ENCODE measurements at regions not wholly inside any gene's neighbourhood (a gene's known extent, or its start where the extent isn't known, plus 50 kb on each side); places are given as distances from the start of the nearest gene placed in this dataset.
"Not testable (repeated sequence)": the region's sequence is repeated elsewhere in the genome, so short reads cannot be mapped to it uniquely, and the experiment has no call there.

DNA sequence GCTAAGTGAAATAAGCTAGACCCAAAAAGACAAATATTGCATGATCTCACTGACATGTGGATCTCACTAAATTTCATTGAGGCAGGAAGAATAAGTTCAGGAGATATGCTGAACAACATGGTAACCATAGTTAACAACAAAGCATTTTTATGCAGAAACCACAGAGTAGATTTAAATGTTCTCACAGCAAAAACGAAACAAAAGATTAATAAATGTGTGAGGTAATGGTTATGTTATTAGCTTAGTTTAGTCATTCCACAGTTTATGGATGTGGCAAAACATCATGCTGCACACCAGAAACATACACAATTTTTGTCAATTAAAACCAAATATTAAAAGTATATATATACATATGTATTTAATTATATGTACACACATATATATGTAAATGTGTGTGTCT is 765.8 kb downstream of the SLITRK5 start:
- no peak for DNase-seq

DNA sequence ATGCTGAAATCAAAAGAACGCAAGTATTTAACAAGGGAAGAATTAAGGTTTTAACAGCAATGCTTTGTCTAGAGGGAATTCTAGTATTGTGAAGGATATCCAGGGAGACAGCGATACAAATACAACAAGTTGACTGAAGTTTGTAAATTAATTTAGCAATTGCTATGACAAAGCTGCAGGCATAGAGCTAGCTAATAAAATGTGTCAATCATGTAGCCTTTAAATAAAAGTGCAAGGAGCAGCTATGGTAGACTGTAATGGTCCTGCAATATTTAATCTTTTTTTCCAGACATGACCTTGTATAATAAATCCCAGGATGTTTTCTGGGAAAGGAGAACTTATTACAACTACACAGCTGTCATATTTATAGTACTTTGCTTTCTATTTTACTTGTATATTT is 779.3 kb downstream of the SLITRK5 start:
- no peak for DNase-seq

DNA sequence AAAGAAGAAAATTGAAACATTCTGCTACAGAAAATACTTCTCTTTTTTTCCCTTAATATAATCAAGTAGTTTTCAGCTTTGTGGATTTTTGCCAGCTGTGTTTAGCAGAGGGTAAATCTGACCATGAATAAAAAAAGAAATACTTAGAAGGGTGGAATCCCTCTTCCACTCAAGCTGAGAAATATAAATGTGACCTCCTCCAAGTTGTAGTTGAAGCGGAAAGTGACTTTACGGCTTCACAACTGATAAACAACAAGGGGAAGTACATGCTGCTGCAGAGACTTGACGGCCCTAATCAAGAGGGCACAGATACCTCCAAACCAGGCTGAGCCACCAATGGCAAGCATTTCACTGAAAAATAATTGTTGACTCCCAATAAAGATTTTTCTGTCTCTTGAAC is 785.0 kb downstream of the SLITRK5 start:
- DNase-seq = no peak

DNA sequence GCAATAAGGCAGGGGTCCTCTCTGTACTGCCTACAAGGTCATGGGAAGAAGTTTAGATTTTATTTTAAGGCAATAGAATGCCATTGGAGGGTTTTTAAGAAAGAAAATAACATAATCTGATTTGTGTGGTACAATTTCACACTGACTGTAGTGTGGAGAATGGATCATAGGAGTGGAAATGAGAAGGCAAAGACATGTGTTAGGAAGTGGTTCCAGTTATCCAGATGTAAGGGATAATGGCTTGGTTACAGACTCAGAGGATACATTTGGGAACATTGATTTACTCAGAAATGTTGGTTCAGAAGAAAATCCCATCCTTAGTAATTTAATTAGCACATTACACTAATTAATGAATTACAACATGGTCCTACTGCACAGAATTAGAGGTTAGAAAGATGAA is 788.2 kb downstream of the SLITRK5 start:
- DNase-seq = no peak

DNA sequence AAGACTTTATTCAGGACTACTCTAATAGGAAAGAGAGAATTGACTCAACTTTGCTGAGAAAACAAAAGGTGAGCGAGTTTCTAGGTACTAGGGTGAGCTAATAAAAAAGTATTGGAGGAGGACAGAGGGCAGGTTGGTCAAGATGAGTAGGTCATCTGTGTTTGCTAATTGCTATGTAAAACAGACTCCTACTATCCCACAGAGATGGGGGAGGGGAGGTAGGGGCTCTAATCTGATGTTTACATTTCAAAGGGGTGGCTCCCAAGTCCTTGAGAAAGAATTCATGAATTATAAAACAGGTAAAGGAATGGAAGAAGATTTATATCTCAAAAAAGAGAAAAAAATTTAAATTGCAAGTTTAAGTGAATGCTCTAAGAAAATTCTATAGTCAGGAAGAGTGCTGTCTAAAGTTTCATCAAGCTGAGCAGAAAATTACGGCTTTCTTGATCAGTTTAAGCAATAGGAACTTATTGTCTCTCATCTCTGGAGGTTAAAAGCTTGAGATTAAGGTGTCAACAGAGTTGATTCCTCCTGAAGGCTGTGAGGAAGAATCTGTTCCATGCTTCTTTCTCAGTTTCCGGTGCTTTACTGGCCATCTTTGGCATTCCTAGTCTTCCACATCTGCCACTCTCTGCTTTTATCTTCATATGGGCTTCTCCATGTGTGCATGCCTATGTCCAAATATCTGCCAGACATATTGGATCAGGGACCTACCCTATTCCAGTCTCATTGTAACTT is 790.3 kb downstream of the SLITRK5 start:
- no peak for DNase-seq

DNA sequence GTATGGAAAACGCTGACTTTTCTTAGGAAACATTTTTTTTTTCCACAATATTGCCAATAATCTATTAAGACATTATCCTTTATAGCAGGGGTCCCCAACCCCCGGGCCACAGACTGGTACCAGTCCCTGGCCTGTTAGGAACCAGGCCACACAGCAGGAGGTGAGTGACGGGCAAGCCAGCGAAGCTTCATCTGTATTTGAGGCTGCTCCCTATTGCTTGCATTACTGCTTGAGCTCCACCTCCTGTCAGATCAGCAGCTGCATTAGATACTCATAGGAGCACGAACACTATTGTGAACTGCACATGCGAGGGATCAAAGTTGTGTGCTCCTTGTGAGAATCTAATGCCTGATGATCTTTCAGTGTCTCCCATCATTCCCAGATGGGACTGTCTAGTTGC is 793.7 kb downstream of the SLITRK5 start:
- DNase-seq = no peak

DNA sequence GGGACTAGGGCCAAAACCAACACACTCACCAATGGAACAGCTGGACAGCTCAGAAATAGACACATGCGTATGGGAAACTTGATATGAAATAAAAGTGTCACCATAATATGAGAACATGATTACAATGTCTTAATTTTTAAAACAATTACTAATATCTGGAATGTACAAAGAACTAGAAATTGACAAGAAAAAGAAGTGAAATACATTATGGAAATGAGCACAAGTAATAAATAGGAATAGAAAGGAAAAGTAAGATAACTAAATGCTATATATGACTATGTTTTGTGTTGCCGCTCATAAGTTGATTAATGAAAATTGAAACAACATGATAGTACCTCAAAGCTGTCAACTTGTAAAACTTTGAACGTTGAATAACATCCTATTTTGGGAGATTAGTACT is 801.1 kb downstream of the SLITRK5 start:
- DNase-seq = no peak

DNA sequence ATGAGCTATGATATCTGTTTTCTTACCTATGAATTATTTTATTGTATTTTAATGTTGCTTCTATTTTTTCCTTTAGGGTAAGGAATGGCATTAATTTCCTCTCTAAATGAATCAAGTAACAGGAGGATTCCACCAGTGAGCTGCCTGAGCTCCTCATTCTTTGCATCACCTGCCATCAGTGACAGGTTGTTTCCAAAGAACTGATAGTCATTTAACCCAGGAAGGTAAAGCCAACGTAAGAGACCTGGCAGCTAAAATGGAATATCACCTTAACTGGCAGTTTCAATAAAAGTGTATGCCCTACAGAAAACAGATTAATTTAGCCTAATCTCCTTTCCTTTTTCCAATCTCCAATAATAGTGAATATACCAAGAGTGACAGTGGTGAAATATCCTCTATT is 812.0 kb downstream of the SLITRK5 start:
- no peak for DNase-seq

DNA sequence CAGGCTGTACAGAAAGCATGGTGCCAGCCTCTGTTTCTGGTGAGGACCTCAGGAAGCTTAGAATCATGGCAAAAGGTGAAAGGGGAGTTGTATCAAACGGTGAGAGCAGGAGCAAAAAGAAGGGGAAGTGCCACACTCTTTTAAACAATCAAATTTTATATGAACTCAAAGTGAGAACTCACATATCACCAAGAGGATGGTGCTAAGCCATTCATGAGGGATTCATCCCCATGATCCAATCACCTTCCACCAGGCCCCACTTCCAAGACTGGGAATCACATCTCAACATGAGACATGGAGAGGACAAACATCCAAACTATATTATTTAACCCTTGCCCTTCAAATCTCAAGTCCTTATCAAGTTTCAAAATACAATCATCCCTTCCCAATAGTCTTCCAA is 836.7 kb downstream of the SLITRK5 start:
- no peak for DNase-seq

DNA sequence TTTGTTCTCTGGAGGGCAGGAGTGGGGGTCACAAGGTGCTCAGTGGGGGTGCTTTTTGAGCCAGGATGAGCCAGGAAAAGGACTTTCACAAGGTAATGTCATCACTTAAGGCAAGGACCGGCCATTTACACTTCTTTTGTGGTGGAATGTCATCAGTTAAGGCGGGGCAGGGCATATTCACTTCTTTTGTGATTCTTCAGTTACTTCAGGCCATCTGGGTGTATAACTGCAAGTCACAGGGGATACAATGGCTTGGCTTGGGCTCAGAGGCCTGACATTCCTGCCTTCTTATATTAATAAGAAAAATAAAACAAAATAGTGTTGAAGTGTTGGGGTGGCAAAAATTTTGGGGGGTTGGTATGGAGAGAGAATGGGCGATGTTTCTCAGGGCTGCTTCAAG is 841.8 kb downstream of the SLITRK5 start:
- not testable (repeated sequence) for DNase-seq

DNA sequence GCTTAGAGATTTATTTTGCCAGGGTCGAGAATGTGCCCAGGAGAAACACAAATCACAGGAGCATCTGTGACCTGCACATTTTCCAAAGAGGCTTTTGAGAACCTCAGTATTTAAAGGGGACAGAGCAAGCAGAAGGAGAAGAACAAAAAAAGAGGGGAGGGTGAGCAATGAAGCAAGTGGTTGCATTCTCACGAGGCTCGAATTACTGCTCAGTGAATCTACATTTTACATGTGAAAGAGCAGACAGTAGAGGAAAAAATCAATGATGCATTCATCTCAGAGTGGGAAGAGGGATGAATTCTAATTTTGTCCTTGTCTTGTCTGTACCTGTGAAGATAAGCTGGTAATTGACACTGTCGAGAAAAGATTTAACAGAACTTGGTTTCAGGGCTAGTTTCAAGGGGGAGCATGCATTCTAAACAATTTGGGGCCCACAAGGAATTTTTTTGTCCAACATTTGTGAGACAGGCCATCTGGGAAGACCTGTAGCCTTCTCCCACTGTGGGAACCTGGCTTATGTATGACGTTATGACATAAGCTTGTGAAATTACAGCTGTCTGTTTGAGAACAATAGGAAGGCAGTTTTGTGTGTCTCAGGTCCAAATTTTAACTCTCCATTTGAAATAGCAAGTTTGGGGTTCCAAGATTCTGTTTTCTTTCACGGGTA is 855.1 kb downstream of the SLITRK5 start:
- DNase-seq = no peak

DNA sequence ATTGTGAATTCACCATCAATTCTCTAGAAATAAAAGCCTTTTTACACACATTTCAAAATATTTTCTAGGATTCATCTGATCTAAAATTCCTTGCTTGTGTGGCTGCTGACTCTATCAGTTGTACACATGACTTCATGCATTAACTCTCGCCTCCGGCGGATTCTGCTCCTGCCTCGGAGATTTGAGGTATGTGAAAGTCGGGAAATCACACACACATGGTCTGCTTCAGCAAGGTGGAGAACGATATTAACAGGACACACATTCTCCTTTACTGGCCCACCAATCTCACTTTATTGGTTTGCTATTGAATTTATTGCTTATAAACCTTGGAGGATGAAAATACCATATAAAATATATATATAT is 855.7 kb downstream of the SLITRK5 start:
- DNase-seq = no peak

DNA sequence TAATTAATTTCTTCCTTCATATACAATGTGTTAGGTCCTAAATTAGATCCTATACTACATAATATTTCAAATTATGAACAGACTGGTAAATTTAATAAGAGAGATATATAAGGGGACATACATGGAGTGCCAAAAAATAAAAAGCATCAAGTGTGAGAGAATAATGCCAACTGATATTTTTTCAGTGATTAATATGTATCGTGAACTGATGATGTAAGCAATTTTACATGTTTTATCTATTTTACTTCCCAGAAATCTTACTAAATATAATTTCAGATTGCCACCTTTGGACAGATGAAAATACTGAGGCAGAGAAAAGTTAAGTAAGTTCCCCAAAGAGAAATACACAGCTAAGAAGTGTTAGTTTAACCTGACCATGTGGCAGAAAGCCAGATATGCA is 870.8 kb downstream of the SLITRK5 start:
- no peak for DNase-seq

DNA sequence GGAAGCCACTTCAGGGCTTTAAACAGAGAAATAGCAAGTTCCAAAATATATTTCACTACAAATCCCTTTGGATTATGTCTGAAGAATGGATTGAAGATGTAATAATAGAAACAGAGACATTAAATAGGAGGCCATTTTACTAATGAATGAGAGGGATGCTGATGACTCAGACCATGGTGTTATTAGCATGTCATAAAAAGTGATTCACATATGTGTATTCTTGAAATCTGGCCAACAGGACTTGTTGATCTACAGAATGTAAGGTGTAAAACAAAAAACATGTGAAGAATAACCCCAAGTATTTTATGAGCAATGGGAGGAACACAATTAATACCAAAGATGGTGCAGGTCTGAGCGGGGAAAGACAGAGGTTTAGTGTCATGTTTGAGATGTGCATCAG is 873.7 kb downstream of the SLITRK5 start:
- no peak for DNase-seq

DNA sequence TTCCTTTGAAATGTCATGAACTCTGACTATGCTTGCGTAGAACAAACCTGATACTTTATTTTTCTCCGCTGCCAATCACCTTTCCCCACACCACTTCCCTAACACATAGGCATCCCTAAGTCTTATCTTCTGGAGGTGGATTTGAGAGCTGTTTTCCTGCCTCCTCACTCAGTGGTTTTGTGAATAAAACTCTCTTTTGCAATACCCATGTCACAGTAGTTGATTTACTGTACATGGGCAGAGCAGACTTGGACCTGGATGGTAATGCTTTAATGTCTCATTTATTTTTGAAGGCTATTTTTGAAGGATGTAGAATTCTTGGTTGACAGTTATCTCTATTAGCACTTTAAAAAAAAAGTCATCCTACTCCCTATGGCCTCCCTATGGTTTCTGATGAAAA is 881.8 kb downstream of the SLITRK5 start:
- DNase-seq = no peak

DNA sequence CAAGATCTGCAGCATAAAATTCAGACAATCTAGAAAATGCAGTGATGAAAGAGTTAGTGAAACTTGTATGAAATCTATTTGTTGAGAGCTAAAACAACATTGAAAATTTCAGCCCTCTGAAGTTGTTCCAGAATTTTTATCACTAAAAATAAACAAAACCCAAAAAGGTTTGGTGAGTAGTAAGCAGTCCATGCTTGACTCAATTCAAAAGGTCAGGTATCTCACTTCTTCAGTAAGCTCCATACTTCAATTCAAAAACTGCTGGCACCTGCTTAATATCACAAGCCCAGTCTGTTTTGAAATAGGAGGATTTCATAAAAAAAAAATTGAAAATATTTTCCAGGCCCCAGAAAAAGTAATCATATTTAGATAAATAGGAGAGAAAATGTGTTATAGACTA is 894.4 kb downstream of the SLITRK5 start:
- DNase-seq = no peak

DNA sequence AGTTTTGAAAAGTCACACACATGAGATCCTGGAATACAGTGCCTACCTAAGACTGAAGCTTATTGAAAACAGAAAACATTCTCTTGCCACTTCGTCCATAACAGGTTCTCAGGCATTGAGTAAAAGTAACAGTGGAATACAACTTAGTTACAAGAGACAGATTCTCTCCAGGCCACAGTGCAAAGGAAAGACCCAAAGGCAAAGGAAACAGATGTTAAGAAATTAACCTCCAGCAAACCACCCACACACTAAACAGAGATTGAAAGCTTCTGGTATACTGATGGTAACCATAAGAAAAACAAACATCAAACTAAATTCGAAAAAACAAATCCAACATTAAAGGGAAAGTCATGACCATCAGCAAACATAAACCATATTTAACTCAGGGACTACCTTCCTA is 914.7 kb downstream of the SLITRK5 start:
- DNase-seq = no peak

DNA sequence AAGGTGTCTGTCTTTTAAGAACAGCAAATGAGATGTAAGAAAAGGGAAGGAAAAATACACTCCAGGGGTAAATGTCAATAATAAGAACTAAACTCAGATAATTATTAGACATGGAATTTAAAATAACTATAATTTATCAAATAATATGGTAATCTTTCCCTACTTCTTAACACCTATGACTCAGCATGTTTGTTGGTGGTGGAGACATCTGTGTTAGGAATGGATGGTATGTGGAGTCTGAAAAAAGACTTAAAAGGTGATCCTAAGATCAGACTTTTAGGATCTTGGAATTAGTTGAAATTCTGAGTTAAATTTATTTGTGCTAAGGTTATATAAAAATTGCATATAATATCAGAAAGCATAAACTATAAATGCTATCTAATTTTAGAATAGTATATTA is 915.1 kb downstream of the SLITRK5 start:
- DNase-seq = no peak

DNA sequence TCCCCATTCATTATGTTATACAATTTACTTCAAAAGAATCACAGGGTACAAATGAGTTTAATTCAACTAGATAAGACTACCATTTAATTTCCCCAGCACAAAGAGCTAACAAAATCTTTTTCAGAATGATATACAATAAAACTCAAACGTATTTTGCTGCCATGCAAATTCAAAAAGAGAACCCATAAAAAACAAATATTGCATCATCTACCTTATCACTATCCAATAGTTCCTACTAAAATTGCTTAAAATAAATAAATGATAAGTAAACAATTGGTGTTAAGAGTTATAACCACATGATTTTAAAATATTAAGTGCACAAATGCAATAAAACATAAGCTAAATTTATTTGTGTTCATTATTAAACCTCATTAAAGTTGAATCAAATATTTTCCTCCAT is 919.4 kb downstream of the SLITRK5 start:
- DNase-seq = no peak

DNA sequence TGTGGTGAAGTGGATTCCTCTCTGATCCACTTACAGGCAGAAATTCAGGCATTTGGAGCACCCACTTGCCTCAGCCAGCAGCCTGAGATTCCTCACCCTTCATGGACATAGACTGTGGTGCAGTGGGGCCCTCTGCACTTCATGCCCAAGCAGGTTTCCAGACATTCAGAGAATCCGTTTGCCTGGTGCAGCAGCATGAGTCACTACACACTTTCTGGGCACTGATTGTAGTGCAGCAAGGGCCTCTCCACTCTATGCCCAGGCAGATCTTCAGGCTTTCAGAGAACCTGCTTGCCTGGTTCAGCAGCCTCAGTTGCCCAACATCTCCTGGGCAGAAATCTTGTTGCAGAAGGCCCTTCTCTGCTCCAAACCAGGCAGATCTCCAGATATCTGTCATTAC is 920.9 kb downstream of the SLITRK5 start:
- no peak for DNase-seq

DNA sequence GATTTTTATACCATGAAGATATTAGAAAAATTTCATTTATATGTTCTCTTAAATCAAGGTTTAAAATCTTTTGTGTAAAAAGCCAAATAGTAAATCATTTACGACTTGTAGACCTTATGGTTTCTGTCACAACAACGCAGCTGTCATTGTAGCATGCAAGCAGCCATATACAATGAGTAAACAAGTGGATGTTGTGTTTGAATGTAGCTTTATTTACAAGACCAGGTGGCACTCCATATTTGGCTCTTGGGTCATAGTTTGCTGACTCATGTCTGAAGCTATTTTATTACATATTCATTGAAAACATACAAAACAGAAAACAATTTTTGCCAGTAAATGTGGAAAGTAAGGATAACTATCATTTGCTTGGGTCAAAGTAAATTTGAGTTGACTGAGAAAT is 930.8 kb downstream of the SLITRK5 start:
- DNase-seq = no peak

DNA sequence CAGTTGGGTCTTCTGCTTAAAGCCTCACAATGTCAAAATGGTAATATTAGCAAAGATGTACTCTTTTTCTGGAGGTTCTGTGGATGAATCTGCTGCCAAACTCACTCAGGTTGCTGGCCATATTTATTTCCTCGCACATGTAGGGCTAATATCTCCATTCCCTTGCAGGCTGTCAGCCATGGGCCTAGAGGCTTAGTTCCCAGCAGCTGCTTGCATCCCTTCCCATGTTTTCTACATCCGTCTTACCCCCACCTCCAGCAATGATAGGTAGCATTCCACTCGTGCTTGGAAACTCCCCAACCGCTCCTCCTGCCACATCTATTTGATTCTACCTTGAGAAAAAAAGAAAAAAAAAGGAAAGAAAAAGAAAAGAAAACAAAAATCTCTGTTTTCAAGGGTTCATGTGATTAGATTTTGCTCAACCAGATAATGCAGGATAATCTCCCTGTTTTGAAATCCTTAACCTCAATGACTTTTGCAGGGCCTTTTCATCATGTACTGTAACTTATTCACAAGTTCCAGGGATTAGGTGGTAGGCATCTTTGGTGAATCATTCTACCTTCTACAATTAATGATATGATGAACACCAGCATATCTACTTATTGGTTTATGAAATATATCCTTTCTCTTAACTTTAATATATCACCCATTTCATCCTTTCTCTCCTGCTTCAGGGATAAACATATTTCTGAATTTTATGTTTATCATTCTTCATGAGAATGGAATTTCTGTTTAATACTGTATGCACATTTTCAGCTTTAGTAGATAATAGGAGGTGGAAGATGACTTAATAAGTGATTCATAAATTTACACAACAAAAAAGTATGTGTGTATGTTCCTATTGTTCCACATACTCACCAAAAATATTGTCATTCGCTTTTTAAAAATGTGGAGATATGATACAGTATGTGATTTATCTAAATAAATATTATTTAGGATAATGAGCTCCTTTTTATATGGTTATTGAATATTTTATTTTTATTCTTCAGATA is 931.9 kb downstream of the SLITRK5 start:
- no peak for DNase-seq

DNA sequence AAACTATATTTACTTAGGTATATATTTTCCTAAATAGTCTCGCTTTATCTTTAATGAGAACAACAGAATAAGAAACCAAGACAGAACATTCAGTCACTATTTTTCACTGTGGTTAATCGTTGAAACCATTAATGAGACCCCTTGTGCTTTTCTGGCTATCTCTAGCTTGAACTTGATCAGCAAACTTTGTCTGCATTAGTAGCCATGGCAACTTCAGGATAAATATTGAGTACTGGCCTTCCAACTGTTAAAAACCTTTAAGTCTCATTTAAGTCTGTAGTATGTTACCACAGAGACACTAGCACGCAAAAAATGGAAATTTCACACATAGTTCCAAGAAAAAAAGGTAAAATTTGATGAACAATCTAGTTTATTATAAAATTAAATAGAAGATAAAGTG is 946.0 kb downstream of the SLITRK5 start:
- DNase-seq = no peak
